ENCODE measurements at regions not wholly inside any gene's neighbourhood (a gene's known extent, or its start where the extent isn't known, plus 50 kb on each side); places are given as distances from the start of the nearest gene placed in this dataset.
"Not testable (repeated sequence)": the region's sequence is repeated elsewhere in the genome, so short reads cannot be mapped to it uniquely, and the experiment has no call there.

GRCh38 chr2:201946746-201947145 lies 86.9 kb upstream of the FZD7 start:
- not testable (repeated sequence) for DNase-seq

GRCh38 chr2:201947287-201947686 lies 86.4 kb upstream of the FZD7 start:
- DNase-seq = no peak

DNA sequence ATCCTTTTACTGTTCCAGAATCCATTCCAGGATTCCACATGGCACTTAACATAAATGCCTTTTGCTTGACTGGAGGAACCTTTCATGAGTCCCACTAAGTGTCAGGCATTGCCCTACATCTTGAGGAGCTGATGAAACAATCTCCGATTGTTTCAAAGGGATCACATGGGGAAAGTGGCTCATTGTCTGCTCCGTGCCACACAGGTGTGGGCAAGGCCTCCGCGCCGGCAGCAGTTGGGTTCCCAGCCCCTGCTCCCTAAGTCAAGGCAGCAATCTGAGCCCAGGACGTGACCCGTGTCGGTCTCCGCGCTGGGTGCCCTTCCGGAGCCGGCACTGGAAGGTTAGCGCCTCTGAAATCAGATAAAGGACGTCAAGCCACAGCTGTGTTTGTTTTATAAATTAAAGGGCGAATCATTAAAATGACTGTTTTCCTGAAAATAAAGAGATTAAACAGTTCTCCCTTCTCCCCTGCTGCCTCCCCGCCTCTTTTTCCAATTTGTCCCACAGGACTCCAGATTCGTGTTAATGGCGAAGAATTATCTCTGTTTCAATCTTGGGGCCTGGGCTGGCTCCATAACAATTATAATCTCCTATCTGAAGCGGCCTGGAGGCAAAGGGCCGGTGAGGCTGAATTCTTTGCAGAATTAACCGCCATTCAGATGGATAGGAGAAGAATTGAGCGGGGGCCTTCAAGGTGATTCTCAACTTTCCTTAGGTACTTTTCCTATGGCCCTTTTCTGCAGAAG lies 84.3 kb upstream of the FZD7 start:
- no peak for DNase-seq

- no peak for DNase-seq
Observed at GRCh38 chr2:201949927-201950246, 83.8 kb upstream of the FZD7 start.

GRCh38 chr2:201950606-201951005 lies 83.0 kb upstream of the FZD7 start:
- DNase-seq = no peak

- peak; percentile 66 for DNase-seq
Observed at GRCh38 chr2:201952187-201952586, 81.5 kb upstream of the FZD7 start.

GRCh38 chr2:201953396-201953795 lies 80.3 kb upstream of the FZD7 start:
- no peak for DNase-seq

DNA sequence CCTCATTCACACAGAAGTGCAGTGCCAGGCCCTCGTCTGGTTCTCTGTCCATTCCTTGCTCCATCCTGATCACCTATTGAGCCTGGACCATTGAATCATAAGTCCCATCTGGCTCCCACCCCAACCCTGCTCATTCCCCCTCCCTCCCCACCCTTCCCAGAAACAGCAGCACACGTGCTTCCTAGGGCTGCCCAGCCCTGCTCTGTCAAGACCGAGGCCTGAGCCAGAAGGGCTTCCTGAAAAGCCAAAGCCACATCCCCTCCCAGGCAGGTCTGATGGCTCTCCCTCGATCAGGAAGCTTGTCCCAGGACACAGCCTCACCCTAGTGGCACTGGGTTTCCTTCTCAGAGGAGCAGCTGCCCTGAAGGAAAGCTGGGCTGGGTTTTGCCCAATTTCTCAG lies 79.8 kb upstream of the FZD7 start:
- DNase-seq = no peak

GRCh38 chr2:201955231-201955630 lies 78.4 kb upstream of the FZD7 start:
- DNase-seq = no peak

DNA sequence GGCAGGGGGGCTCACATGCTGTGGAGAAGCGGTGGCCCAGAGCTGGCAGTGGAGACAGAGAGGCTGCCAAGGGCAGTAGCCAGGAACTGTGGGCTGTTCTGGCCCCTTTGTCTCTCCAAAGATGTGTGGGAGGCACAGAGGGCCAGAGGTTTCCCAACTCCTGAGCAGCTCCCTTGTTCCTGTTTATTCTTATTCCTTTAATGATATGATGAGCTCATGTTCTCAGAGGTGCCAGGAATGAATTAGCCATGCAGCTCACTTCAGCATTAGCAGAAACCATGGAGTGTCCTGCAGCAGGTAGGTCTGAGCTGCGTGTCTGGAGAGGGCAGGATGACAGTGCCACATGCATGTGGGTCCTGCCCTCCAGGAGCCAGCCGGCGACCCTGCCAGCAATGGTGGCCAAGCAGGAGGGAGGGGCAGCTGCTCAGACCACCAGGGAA lies 77.9 kb upstream of the FZD7 start:
- no peak for DNase-seq

- DNase-seq = no peak
Observed at GRCh38 chr2:201956361-201956760, 77.3 kb upstream of the FZD7 start.

GRCh38 chr2:201957091-201957490 lies 76.6 kb upstream of the FZD7 start:
- DNase-seq = no peak

- no peak for DNase-seq
Observed at GRCh38 chr2:201959198-201959597, 74.5 kb upstream of the FZD7 start.

DNA sequence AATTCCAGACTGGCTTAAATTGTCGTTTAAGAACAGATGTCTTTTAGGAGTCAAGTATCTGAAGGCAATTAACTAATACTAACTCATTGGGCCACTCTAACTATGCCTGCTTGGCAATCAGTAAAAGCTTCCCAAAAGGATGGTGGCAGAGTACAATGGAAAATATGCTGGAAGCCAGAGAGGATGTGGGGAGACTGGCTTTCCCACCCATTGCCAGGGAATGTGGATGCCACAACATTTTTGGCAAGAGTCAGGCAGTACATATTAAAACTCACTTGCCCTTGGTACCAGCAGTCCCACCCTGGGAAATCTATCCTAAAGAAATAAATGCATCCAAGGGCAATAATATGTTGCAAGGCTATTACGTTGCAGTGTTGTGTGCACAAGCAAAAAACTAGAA lies 74.0 kb upstream of the FZD7 start:
- no peak for DNase-seq

GRCh38 chr2:201960305-201960704 lies 73.3 kb upstream of the FZD7 start:
- DNase-seq = no peak

DNA sequence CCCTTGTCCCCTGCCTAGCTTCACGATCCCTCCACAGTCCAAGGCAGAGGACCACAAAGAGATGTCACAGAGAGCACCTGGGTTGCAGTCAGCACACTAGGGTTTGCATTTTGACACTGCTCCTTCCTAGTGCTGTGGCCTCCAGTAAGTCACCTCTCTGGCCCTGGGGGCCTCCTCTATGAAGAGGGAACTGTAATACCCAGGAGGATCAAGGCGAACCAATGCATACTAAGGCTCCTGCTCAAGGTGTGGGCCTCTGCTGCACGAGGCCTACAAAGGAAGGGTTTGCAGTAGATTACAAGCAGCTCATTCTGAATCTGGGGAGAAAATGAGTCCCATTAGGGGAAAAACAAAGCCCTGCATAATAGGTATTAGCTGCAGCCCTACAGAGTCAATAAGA lies 72.3 kb upstream of the FZD7 start:
- DNase-seq = no peak

DNA sequence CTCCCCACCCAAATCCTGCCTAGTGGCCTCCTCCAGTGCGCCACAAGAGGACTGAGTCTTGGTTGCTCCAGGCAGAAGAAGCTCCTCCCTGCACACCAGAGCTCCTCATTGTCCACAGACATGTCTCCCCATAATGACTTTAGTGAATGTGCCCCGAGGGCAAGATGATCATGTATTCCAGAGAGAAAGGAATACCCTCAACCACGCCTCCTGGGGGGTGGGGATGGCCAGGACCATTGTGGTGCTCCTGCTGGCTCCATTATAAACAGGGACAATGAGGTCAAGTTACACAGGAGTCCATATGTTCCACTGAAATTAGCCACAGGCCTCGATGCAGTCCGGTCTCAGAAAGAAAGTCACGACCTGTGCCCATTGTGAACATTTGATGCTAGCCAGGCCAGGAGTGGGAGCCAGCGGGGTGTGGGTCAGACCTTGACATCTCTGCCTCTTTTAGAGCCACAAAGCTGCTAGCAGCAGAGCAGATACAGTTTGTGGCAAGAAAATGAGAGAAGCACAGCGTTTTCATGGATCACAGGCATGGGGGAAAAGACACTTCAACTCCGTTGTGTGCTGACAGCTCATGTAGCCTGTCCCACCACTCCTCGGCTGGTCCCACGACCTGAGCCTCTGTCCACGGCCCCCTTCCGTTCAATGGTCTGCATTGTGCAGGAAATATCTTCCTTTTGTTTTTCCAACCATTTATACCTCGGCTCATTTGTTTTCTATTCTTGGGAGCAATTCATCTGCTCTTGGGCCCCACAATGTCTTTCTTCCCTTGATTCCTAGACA lies 70.7 kb upstream of the FZD7 start:
- no peak for DNase-seq

DNA sequence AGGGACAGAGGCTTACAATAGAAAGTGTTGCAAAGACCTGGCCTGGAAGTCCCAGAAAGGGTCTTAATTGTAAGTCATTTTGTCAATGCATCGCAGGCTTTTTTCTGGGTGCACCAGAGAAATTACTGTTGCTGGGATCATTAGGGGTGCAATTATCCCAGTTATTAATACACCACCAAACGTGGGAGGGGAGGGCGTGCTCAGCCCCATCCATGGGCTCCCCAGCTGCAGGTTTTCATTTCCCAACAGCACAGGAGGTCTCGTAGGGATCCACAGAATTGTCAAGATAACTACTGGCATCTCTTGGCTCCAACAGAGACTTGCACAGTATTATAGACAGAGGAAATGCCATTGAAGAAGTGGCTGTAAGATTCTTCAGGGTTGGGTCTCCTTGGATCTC lies 69.6 kb upstream of the FZD7 start:
- no peak for DNase-seq

DNA sequence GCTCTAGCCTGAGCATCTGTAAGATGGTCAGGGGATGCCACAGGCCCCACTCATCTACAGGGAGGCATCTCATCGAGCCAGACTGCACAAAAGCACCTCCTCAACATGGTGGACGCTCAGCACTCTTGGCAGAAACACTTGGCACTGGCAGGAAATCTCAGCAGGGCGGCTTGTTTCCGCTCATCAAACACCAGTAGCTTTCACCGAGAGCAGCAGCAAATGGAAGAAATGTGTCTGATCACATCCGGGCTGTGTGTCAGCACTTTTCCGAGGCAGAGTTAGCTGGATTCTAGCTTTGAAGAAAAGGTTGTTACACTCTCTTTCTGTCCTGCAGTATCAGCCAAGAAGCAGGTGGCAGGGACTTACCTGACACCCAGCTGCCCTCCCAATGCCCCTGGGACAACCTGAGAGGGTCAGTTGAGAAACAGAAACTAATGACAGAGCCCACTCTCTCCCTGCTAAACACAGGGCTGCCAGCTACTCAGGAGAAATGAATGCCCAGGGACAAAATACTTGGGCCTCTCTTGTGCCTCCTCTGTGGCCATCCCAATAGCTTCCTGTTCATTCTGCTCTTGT lies 68.9 kb upstream of the FZD7 start:
- no peak for DNase-seq

DNA sequence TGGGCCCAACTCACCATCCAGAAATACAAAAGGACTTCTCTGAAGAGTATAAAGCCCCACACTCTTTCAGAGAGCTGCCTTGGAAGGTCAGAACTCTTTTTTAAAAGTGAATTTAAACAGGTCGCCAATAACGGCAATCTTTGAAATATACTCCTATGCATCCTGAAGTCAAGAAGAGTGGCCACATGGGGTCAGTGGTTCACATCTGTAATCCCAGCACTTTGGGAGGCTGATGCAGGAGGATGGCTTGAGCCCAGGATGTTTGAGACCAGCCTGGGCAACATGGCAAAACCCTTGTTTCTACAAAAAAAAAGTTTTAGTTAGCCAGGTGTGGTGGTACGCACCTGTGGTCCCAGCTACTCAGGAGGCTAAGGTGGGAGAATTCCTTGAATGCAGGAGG lies 68.1 kb upstream of the FZD7 start:
- DNase-seq = no peak

DNA sequence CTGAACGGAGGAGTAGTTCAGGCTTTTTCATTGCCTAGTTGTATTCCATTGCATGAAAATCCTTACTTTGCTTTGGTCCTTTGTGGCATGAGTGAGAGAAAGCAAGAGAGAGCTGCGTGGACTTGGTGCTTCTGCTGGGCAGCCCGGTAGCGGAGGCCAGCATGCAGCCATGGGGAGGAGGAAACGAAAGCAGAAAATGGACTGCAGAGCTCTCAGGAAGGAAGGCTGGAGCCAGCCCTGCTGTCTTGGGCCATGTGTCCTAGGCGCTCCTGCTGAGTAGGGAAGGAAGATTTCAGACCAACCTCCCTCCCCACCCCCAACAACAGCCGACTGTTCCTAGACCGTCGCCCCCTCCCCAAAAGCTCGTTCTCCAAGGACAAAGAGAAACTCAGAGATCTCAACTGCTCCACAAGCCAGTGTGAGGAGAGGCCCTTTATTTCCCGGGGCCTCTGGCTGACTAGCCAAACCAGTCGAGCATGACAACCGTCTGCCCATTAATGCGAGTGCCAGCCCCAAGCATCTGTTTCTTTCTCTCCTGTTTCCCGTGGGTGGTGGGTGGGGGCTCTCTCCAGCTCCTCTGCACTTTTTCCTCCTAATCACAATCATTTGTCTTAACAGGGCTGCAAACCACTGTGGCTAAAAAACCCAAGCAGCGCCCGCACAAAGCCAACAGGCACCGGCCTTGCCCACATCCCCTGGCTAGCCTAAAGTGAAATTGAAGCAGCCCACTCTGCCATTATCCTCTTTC lies 66.8 kb upstream of the FZD7 start:
- DNase-seq = peak; percentile 18

GRCh38 chr2:201968050-201968449 lies 65.6 kb upstream of the FZD7 start:
- DNase-seq = no peak

DNA sequence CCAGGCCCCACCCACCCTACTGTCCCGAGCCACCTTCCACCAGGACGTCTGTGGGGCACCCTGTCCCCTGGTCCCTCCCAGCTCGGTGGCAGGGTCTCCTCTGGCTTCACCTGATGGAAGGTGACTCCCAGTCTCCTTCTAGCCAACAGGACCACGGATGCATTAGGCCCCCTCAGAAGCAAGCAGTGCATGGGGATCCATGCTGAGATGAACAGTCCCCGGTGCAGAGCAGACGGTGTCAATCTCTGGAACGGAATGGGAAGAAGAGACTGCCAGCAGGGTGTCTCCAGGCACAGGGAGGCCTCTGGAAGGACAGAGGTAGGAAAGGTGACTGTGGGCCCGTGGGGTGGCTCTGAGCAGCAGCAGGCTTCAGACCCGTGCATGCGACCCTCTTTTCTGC lies 65.2 kb upstream of the FZD7 start:
- DNase-seq = no peak

Measured in NCI-H526 treated with DMSO at 0.1 percent for 48 hours (cell line).